Hepatocyte (in vitro differentiated cells): ENCODE measurements at regions not wholly inside any gene's neighbourhood (a gene's known extent, or its start where the extent isn't known, plus 50 kb on each side); places are given as distances from the start of the nearest gene placed in this dataset.

Experiments used
- DNase-seq: peaks from one replicate; pipeline ENCODE4 v3.0.0-alpha.2; 2016; ENCODE audit warnings: low spot score
- H2AFZ ChIP-seq: fragments of 200-600 bp; sonication (generic); 2 replicates; pipeline ENCODE4 v1.6.0; 2016; ENCODE audit warnings: antibody characterized with exemption, mild to moderate bottlenecking
- H3K27ac ChIP-seq: fragments of 200-600 bp; sonication (generic); 2 replicates; pipeline ENCODE4 v1.5.1; 2016; ENCODE audit warnings: mild to moderate bottlenecking
- H3K27me3 ChIP-seq: fragments of 200-600 bp; sonication (generic); 2 replicates; pipeline ENCODE4 v1.6.1; 2016
- H3K36me3 ChIP-seq: fragments of 200-600 bp; sonication (generic); replicated peaks from 2 replicates; pipeline ENCODE4 v1.5.1; 2016; ENCODE audit warnings: low read depth; ENCODE audit not compliant: insufficient read depth
- H3K4me1 ChIP-seq: fragments of 200-600 bp; sonication (generic); 2 replicates; pipeline ENCODE4 v1.5.1; 2016; ENCODE audit warnings: mild to moderate bottlenecking, moderate library complexity; ENCODE audit not compliant: insufficient read depth
- H3K4me2 ChIP-seq: fragments of 200-600 bp; sonication (generic); 2 replicates; pipeline ENCODE4 v1.6.0; 2016
- H3K4me3 ChIP-seq: fragments of 200-600 bp; sonication (generic); 2 replicates; pipeline ENCODE4 v1.5.1; 2016; ENCODE audit warnings: mild to moderate bottlenecking
- H3K79me2 ChIP-seq: fragments of 200-600 bp; sonication (generic); 2 replicates; pipeline ENCODE4 v1.6.0; 2017; ENCODE audit warnings: mild to moderate bottlenecking
- H3K9me2 ChIP-seq: fragments of 200-600 bp; sonication (generic); replicated peaks from 2 replicates; pipeline ENCODE4 v1.6.0; 2017; ENCODE audit warnings: mild to moderate bottlenecking; ENCODE audit not compliant: insufficient read depth
- H3K9me3 ChIP-seq: fragments of 200-600 bp; sonication (generic); 2 replicates; pipeline ENCODE4 v1.5.1; 2016; ENCODE audit warnings: low read depth, mild to moderate bottlenecking
- H4K20me1 ChIP-seq: fragments of 200-600 bp; sonication (generic); 2 replicates; pipeline ENCODE4 v1.6.0; 2016; ENCODE audit warnings: mild to moderate bottlenecking; ENCODE audit not compliant: insufficient read depth, poor library complexity, severe bottlenecking
- CTCF ChIP-seq: fragments of 200-600 bp; sonication (generic); IDR thresholded peaks from 2 replicates; pipeline ENCODE4 v1.5.1; 2016; ENCODE audit warnings: antibody characterized with exemption, mild to moderate bottlenecking; ENCODE audit not compliant: poor library complexity
- EZH2 ChIP-seq: fragments of 200-600 bp; sonication (generic); IDR thresholded peaks from 2 replicates; pipeline ENCODE4 v1.6.1; 2016; ENCODE audit warnings: antibody characterized with exemption, mild to moderate bottlenecking, borderline replicate concordance
- EZH2phosphoT487 ChIP-seq: fragments of 200-600 bp; sonication (generic); IDR thresholded peaks from one replicate; pipeline ENCODE4 v1.6.1; 2018; ENCODE audit warnings: antibody characterized with exemption, mild to moderate bottlenecking, low read depth, moderate library complexity; ENCODE audit not compliant: unreplicated experiment, severe bottlenecking
- whole genome bisulfite sequencing: methylation state at CpG from one replicate; pipeline ENCODE4 v1.1.6; 2016; ENCODE audit warnings: low lambda C conversion rate; ENCODE audit errors: missing lambda C conversion rate; 5-methylcytosine and 5-hydroxymethylcytosine counted together

- no peaks in the 10 kb centered on the region for H3K4me1 ChIP-seq
- no peaks in the 10 kb centered on the region for H4K20me1 ChIP-seq
These were observed 54.9 kb upstream of the CA10 start for GRCh38 chr17:52213451-52213850.

GRCh38 chr17:52212851-52213250 lies 54.3 kb upstream of the CA10 start:
- Histone ChIP-seq H3K27ac (no peak overlapping the region), H3K4me3 (no peak overlapping the region), H3K4me2 (no peak overlapping the region), H3K36me3 (no peaks in the 10 kb centered on the region), H4K20me1 (no peaks in the 10 kb centered on the region), H3K4me1 (no peaks in the 10 kb centered on the region), H2AFZ (no peak overlapping the region), H3K9me3 (no peaks in the 10 kb centered on the region), H3K9me2 (no peaks in the 10 kb centered on the region), H3K27me3 (no peaks in the 10 kb centered on the region), H3K79me2 (no peaks in the 10 kb centered on the region)
- DNase-seq = no peak
- TF ChIP-seq EZH2phosphoT487 = no peak
- TF ChIP-seq EZH2 = no peak
- TF ChIP-seq CTCF = no peak

More at GRCh38 chr17:52213451-52213850, 54.9 kb upstream of the CA10 start:
- no peak for DNase-seq
- H3K27ac ChIP-seq = no peak overlapping the region
- H3K9me2 ChIP-seq = no peaks in the 10 kb centered on the region
- H3K4me2 ChIP-seq = no peak overlapping the region
- H3K9me3 ChIP-seq = no peaks in the 10 kb centered on the region
- H3K36me3 ChIP-seq = no peaks in the 10 kb centered on the region
- no peaks in the 10 kb centered on the region for H3K27me3 ChIP-seq
- WGBS = 60% methylated on average over 3 of the region's 3 CpGs
- TF ChIP-seq EZH2phosphoT487 (no peak), CTCF (no peak), EZH2 (no peak)
- no peaks in the 10 kb centered on the region for H3K79me2 ChIP-seq
- H3K4me3 ChIP-seq = no peak overlapping the region
- no peak overlapping the region for H2AFZ ChIP-seq

- Histone ChIP-seq H3K9me3 (no peaks in the 10 kb centered on the region), H2AFZ (no peak overlapping the region), H3K79me2 (no peaks in the 10 kb centered on the region), H3K4me3 (no peak overlapping the region), H3K9me2 (no peaks in the 10 kb centered on the region), H3K27ac (no peak overlapping the region), H3K4me1 (no peaks in the 10 kb centered on the region), H4K20me1 (no peaks in the 10 kb centered on the region), H3K36me3 (no peaks in the 10 kb centered on the region), H3K27me3 (no peaks in the 10 kb centered on the region), H3K4me2 (no peak overlapping the region)
- peak; percentile 21 for DNase-seq
- TF ChIP-seq EZH2phosphoT487 (no peak), EZH2 (no peak), CTCF (no peak)
These were observed 51.0 kb upstream of the CA10 start for GRCh38 chr17:52209507-52209906.
